NCI-H82 treated with DMSO at 0.1 percent for 48 hours (cell line): ENCODE measurements at regions not wholly inside any gene's neighbourhood (a gene's known extent, or its start where the extent isn't known, plus 50 kb on each side); places are given as distances from the start of the nearest gene placed in this dataset.

ENCODE experiments used
- DNase-seq: peaks from one replicate; lab custom pipeline; 2025; ENCODE audit not compliant: unreplicated experiment; lab: John Stamatoyannopoulos, UW

- DNase-seq = no peak
Measured at GRCh38 chr2:128781585-128782385, 463.1 kb upstream of the HS6ST1 start.

- DNase-seq = no peak
Measured at GRCh38 chr2:128782411-128783192, 463.9 kb upstream of the HS6ST1 start.

- DNase-seq = no peak
Measured at GRCh38 chr2:128783193-128783671, 464.6 kb upstream of the HS6ST1 start.

DNA sequence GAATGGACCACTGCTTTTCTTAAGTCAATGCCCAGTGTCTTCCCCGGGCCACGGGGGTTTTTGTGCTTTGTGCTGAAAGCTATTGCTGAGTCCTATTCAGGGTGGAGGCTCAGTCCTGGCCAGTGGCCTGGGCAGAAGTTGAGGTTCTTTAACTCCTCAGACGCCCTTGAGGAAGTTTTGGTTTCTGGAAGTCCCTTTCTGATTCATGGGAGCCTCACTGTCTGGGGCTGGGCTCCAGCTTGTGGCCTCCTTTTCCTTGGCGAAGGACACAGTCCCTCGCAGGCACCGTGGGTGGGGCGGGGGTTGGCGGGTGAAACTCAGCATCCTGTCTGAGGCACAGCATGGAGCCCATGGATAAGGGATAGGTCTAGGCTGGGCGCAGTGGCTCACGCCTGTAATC is 465.2 kb upstream of the HS6ST1 start:
- no peak for DNase-seq

GRCh38 chr2:128784626-128785306 is 466.1 kb upstream of the HS6ST1 start:
- DNase-seq = no peak

DNA sequence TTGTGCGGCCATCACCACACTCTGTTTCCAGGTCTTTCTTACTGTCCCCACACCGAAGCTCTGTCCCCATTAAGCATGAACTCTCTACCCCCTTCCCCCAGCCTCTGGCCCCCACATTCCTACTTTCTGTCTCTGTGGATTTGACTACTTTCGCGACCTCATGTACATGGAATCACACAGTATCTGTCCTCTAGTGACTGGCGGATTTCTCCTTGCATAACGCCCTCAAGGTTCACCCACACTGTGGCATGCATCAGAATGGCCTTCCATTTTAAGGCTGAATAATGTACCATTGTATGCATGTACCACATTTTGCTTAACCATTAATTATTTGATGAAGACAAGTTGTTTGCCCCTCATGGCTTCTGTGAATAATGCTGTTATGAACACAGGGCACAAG is 467.6 kb upstream of the HS6ST1 start:
- no peak for DNase-seq

GRCh38 chr2:128786741-128787478 is 468.2 kb upstream of the HS6ST1 start:
- no peak for DNase-seq

DNA sequence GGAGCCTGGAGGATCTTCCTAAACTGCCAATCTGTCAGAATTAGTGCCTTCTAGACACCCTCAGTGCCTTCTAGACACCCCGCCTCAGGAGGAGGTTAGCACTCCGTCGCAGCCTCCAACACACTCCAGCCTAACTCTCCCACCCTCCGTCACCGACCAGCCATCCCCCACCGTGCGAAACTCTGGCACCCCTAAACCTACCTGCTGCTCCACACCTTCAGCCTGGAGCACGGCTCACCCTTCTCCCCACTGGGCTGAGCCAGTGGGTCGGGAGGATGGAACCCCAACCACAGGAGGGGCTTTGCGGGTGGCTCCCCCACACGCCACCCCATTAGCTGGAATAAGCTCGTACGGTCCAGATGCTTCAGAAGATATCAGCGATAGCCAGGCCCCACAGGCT is 468.9 kb upstream of the HS6ST1 start:
- no peak for DNase-seq

DNA sequence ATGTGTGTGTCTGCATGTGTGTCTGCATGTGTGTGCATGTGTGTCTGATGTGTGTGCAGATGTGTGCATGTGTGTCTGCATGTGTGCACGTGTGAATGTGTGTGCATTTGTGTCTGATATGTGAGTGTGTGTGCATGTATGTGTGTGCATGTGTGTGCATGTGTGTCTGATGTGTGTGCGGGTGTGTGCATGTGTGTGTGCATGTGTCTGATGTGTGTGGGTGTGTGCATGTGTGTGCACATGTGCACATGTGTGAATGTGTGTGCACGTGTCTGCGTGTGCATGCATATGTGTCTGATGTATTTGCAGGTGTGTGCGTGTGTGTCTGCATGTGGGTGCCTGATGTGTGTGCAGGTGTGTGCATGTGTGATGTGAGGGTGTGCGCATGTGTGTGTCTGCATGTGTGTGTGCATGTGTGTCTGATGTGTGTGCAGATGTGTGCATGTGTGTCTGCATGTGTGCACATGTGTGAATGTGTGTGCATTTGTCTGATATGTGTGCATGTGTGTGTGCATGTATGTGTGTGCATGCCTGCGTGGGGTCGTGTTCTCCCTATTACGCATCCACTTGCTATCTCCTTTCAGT is 470.1 kb upstream of the HS6ST1 start:
- DNase-seq = no peak

DNA sequence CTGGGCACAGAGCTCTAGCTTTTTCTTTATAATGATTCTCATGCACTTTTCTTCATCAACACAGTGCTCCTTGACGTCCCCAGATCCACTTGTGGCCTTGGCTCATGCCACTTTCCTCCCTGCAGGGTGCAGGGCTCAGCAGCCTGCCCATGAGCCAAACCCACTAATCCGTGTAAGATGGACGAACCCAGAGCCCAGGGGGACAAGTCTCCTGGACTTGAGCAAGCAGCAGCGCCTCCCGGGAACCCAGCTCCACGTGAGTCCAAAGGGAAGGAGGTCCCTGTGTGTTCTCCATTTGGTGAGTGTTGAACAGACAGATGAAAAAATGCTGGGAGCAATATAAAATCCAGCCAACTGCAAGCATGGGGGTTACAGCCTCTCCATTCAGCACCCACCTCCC is 470.6 kb upstream of the HS6ST1 start:
- no peak for DNase-seq

DNA sequence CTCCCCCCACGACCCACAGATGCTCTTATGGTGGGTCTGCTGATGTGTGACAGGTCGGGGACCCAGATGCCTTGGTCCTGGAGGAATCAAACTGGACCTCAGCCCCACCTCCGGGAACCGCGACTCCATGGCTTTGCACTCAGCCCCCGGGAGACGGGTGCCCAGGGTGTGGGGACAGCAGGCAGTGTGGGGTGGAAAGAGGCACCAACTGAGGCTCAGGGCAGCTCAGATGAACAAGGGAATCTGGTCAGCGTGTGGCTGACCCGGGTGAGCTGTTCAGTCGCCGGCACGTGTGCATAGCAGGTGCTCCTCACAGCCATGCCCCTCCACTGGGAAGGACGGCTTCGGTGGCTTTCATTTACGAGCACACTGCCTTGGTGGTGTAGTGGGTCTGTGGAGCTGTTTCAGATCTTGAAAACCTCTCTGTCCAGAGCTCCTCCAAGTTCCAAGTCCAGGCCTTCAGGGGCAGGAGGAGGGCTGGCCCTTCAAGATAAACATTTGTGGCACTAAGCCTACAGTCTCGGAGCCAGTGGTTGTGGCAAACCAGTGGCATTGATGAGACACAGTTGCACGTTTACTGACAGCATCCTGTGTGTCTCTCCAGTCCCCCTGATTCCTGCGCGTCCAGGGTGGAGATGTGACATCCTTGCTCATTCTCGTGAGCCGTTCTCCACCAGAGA is 471.2 kb upstream of the HS6ST1 start:
- DNase-seq = no peak

DNA sequence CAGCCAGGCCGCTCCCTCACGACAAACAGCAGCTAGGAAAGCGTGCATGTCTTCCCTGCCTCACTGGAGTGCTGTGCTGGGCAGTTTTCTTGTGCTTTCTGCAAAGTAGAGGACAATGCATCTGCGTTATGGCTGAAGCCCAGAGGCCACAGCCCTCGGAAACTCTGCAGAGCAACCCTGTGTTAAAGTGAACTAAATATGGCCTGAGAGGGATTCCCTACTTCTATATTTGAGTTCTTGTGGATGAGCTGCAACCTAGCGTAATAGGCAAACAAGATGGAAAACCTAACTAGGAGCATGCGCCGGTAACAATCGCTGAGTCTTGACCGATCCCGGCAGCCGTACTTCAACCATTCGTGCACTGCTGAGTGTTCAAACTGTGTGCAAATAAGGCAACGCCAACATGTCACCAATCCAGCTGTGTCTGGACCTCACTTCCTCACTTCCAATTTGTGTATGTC is 471.9 kb upstream of the HS6ST1 start:
- no peak for DNase-seq

GRCh38 chr2:128791120-128791984 is 472.7 kb upstream of the HS6ST1 start:
- DNase-seq = no peak

DNA sequence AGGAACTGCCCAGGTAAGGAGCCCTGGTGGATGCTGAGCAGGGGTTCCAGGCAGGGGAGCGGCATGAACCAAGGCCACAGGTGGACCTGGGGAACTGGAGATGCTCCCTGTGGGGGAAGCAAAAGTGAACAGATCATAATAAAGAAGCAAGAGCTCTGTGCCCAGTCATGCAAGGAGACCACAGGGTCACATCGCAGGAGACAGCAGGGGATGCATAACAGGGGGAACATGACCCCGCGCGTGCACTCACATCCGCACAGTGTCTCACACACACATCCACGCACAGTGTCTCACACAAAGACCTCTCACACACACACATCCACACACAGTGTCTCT is 473.3 kb upstream of the HS6ST1 start:
- DNase-seq = no peak

- DNase-seq = no peak
Measured at GRCh38 chr2:128792476-128793054, 473.9 kb upstream of the HS6ST1 start.

- DNase-seq = no peak
Measured at GRCh38 chr2:128793404-128793803, 474.7 kb upstream of the HS6ST1 start.

- DNase-seq = no peak
Measured at GRCh38 chr2:128794285-128794684, 475.6 kb upstream of the HS6ST1 start.

GRCh38 chr2:128796321-128796720 is 477.7 kb upstream of the HS6ST1 start:
- DNase-seq = no peak

DNA sequence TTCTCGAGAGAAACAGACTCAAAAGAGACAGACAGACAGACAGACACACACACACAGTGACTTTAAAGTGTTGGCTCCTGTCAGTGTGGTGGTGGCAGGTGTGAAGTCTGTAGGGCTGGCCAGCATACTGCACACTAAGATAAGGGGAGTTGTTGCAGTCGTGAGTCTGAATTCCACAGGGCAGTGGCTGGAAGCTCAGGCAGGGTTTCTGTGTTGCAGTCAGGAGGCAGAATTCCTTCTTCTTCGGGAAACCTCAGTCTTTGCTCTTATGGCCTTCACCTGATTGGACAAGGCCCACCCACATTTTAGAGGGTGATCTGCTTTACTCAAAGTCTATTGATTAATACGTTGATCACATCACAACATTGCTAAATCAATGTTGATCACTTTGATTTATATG is 478.4 kb upstream of the HS6ST1 start:
- no peak for DNase-seq
